ENCODE measurements at regions not wholly inside any gene's neighbourhood (a gene's known extent, or its start where the extent isn't known, plus 50 kb on each side); places are given as distances from the start of the nearest gene placed in this dataset.

GRCh38 chr3:115239717-115240116 is 92.6 kb upstream of the ZBTB20 start:
- no peak overlapping the region for H3K4me3 Mint-ChIP-seq (ENCODE audit: unreplicated experiment)
- POLR2A ChIA-PET: no interaction called here
- intact Hi-C loops (cut with micrococcal nuclease; ENCODE audit: unreplicated experiment): no loop called here

GRCh38 chr3:115244350-115244749 is 97.3 kb upstream of the ZBTB20 start:
- no peak for TF ChIP-seq CTCF (IDR thresholded peaks at IDR 0.05; ENCODE audit: insufficient read depth in 1 of 2, low read depth in 1 of 2, low read length in 1 of 2, severe bottlenecking in 1 of 2, unreplicated experiment in 1 of 2)
- Mint-ChIP-seq H3K36me3 (ENCODE audit: insufficient read depth, unreplicated experiment) (no peaks in the 10 kb centered on the region), H3K27ac (ENCODE audit: unreplicated experiment) (no peak overlapping the region), H3K4me3 (ENCODE audit: unreplicated experiment) (no peak overlapping the region), H3K9me3 (ENCODE audit: unreplicated experiment) (no peaks in the 10 kb centered on the region), H3K27me3 (ENCODE audit: insufficient read depth, unreplicated experiment) (no peaks in the 10 kb centered on the region), H3K4me1 (ENCODE audit: low read depth, unreplicated experiment) (no peaks in the 10 kb centered on the region)
- no peak for DNase-seq
- Histone ChIP-seq H3K4me1 (no peaks in the 10 kb centered on the region), H3K9me3 (no peaks in the 10 kb centered on the region), H3K36me3 (ENCODE audit: control insufficient read depth, insufficient read depth, low read length) (no peaks in the 10 kb centered on the region), H3K4me3 (ENCODE audit: low read depth, low read length) (no peak overlapping the region), H3K27me3 (replicated peaks; ENCODE audit: control insufficient read depth, insufficient read depth, low read length) (no peaks in the 10 kb centered on the region)
- no TSS peak for BruUV-seq (replicated peaks)
- intact Hi-C loops (cut with micrococcal nuclease; ENCODE audit: unreplicated experiment): no loop called here
- ChIA-PET POLR2A (no interaction called here), CTCF (no interaction called here)

More at GRCh38 chr3:115239717-115240116, 92.6 kb upstream of the ZBTB20 start:
- Histone ChIP-seq H3K36me3 (ENCODE audit: control insufficient read depth, insufficient read depth, low read length) (no peaks in the 10 kb centered on the region), H3K9me3 (no peaks in the 10 kb centered on the region), H3K4me1 (no peaks in the 10 kb centered on the region), H3K4me3 (ENCODE audit: low read depth, low read length) (no peak overlapping the region), H3K27me3 (replicated peaks; ENCODE audit: control insufficient read depth, insufficient read depth, low read length) (no peaks in the 10 kb centered on the region)
- Mint-ChIP-seq H3K27me3 (ENCODE audit: insufficient read depth, unreplicated experiment) (peaks cover 3% of the 10 kb centered on the region), H3K9me3 (ENCODE audit: unreplicated experiment) (no peaks in the 10 kb centered on the region), H3K27ac (ENCODE audit: unreplicated experiment) (no peak overlapping the region), H3K4me1 (ENCODE audit: low read depth, unreplicated experiment) (no peaks in the 10 kb centered on the region), H3K36me3 (ENCODE audit: insufficient read depth, unreplicated experiment) (no peaks in the 10 kb centered on the region)
- no TSS peak for BruUV-seq (replicated peaks)
- no peak for DNase-seq
- no peak for TF ChIP-seq CTCF (IDR thresholded peaks at IDR 0.05; ENCODE audit: insufficient read depth in 1 of 2, low read depth in 1 of 2, low read length in 1 of 2, severe bottlenecking in 1 of 2, unreplicated experiment in 1 of 2)
- CTCF ChIA-PET: no interaction called here

- intact Hi-C loops (cut with micrococcal nuclease; ENCODE audit: unreplicated experiment): no loop called here
These were observed 98.3 kb upstream of the ZBTB20 start for GRCh38 chr3:115245438-115245837.

More at GRCh38 chr3:115245438-115245837, 98.3 kb upstream of the ZBTB20 start:
- no TSS peak for BruUV-seq (replicated peaks)
- Mint-ChIP-seq H3K27me3 (ENCODE audit: insufficient read depth, unreplicated experiment) (no peaks in the 10 kb centered on the region), H3K4me1 (ENCODE audit: low read depth, unreplicated experiment) (no peaks in the 10 kb centered on the region), H3K27ac (ENCODE audit: unreplicated experiment) (no peak overlapping the region), H3K36me3 (ENCODE audit: insufficient read depth, unreplicated experiment) (no peaks in the 10 kb centered on the region), H3K9me3 (ENCODE audit: unreplicated experiment) (no peaks in the 10 kb centered on the region), H3K4me3 (ENCODE audit: unreplicated experiment) (no peak overlapping the region)
- Histone ChIP-seq H3K4me3 (ENCODE audit: low read depth, low read length) (no peak overlapping the region), H3K27me3 (replicated peaks; ENCODE audit: control insufficient read depth, insufficient read depth, low read length) (no peaks in the 10 kb centered on the region), H3K4me1 (no peaks in the 10 kb centered on the region), H3K9me3 (no peaks in the 10 kb centered on the region), H3K36me3 (ENCODE audit: control insufficient read depth, insufficient read depth, low read length) (no peaks in the 10 kb centered on the region)
- no peak for DNase-seq
- no peak for TF ChIP-seq CTCF (IDR thresholded peaks at IDR 0.05; ENCODE audit: insufficient read depth in 1 of 2, low read depth in 1 of 2, low read length in 1 of 2, severe bottlenecking in 1 of 2, unreplicated experiment in 1 of 2)
- ChIA-PET POLR2A (no interaction called here), CTCF (no interaction called here)
